ENCODE measurements at regions not wholly inside any gene's neighbourhood (a gene's known extent, or its start where the extent isn't known, plus 50 kb on each side); places are given as distances from the start of the nearest gene placed in this dataset.

- no peaks in the 10 kb centered on the region for H3K36me3 ChIP-seq
- H3K9me3 ChIP-seq (ENCODE audit: low read depth) = no peaks in the 10 kb centered on the region
- H3K27me3 ChIP-seq = peaks cover under 1% of the 10 kb centered on the region
- TF ChIP-seq CTCF (IDR thresholded peaks at IDR 0.05; ENCODE audit: low read depth, low read length) = no peak
- H3K4me1 ChIP-seq (ENCODE audit: low read depth) = no peaks in the 10 kb centered on the region
- no peak overlapping the region for H3K27ac ChIP-seq
- DNase-seq (ENCODE audit: low read depth in 1 of 2, low spot score in 1 of 2) = no peak
- H3K4me3 ChIP-seq = no peak overlapping the region
These were observed 150.8 kb downstream of the INHBB start for GRCh38 chr2:120496759-120497158.

- no peak for TF ChIP-seq CTCF (IDR thresholded peaks at IDR 0.05; ENCODE audit: low read depth, low read length)
- Histone ChIP-seq H3K27me3 (no peaks in the 10 kb centered on the region), H3K36me3 (no peaks in the 10 kb centered on the region), H3K4me3 (no peak overlapping the region), H3K4me1 (ENCODE audit: low read depth) (no peaks in the 10 kb centered on the region), H3K9me3 (ENCODE audit: low read depth) (no peaks in the 10 kb centered on the region), H3K27ac (no peak overlapping the region)
- no peak for DNase-seq (ENCODE audit: low read depth in 1 of 2, low spot score in 1 of 2)
These were observed 151.5 kb downstream of the INHBB start for GRCh38 chr2:120497261-120497977.

GRCh38 chr2:120498121-120498520 lies 152.2 kb downstream of the INHBB start:
- H3K4me1 ChIP-seq (ENCODE audit: low read depth) = no peaks in the 10 kb centered on the region
- H3K27ac ChIP-seq = no peak overlapping the region
- no peak for TF ChIP-seq CTCF (IDR thresholded peaks at IDR 0.05; ENCODE audit: low read depth, low read length)
- H3K4me3 ChIP-seq = no peak overlapping the region
- H3K9me3 ChIP-seq (ENCODE audit: low read depth) = no peaks in the 10 kb centered on the region
- DNase-seq (ENCODE audit: low read depth in 1 of 2, low spot score in 1 of 2) = no peak
- H3K36me3 ChIP-seq = no peaks in the 10 kb centered on the region
- H3K27me3 ChIP-seq = no peaks in the 10 kb centered on the region

GRCh38 chr2:120498576-120499394 lies 152.8 kb downstream of the INHBB start:
- Histone ChIP-seq H3K4me1 (ENCODE audit: low read depth) (no peaks in the 10 kb centered on the region), H3K36me3 (no peaks in the 10 kb centered on the region), H3K4me3 (no peak overlapping the region), H3K9me3 (ENCODE audit: low read depth) (no peaks in the 10 kb centered on the region), H3K27ac (no peak overlapping the region), H3K27me3 (no peaks in the 10 kb centered on the region)
- no peak for TF ChIP-seq CTCF (IDR thresholded peaks at IDR 0.05; ENCODE audit: low read depth, low read length)
- DNase-seq (ENCODE audit: low read depth in 1 of 2, low spot score in 1 of 2) = no peak

GRCh38 chr2:120499784-120500495 lies 154.0 kb downstream of the INHBB start:
- Histone ChIP-seq H3K4me3 (no peak overlapping the region), H3K27me3 (no peaks in the 10 kb centered on the region), H3K36me3 (no peaks in the 10 kb centered on the region), H3K4me1 (ENCODE audit: low read depth) (no peaks in the 10 kb centered on the region), H3K27ac (no peak overlapping the region), H3K9me3 (ENCODE audit: low read depth) (no peaks in the 10 kb centered on the region)
- no peak for DNase-seq (ENCODE audit: low read depth in 1 of 2, low spot score in 1 of 2)
- TF ChIP-seq CTCF (IDR thresholded peaks at IDR 0.05; ENCODE audit: low read depth, low read length) = no peak

All from cardiac muscle cell (in vitro differentiated cells and primary cell).